Kidney (tissue), 13 donors: ENCODE measurements at regions not wholly inside any gene's neighbourhood (a gene's known extent, or its start where the extent isn't known, plus 50 kb on each side); places are given as distances from the start of the nearest gene placed in this dataset.

Experiments
- DNase-seq, 5 donors: peaks; one replicate each; pipeline ENCODE4 v3.0.0-alpha.2; 2013 to 2020
- FAIRE-seq: peaks from 2 replicates; lab custom pipeline; 2012; peaks lifted over from hg19 to GRCh38; lab: Jason Lieb, UNC
- H3K27ac ChIP-seq, 2 donors: one replicate each; pipeline ENCODE4 v1.7.0; 2013; ENCODE audit warnings: low read depth in 2 of 2, low read length in 2 of 2, inconsistent platforms in 1 of 2
- H3K27me3 ChIP-seq: one replicate; pipeline ENCODE4 v1.7.1; 2013; ENCODE audit warnings: low read length, inconsistent platforms; ENCODE audit not compliant: control insufficient read depth, insufficient read depth
- H3K36me3 ChIP-seq, 3 donors: one replicate each; pipeline versions ENCODE4 v1.7.0 to v1.7.1; 2013; ENCODE audit warnings: low read length in 3 of 3, control low read depth in 1 of 3, inconsistent platforms in 1 of 3; ENCODE audit not compliant: insufficient read depth in 3 of 3, control insufficient read depth in 2 of 3
- H3K4me1 ChIP-seq, 3 donors: one replicate each; pipeline versions ENCODE4 v1.7.0 to v1.7.1; 2013; ENCODE audit warnings: low read length in 3 of 3, inconsistent platforms in 1 of 3, low read depth in 1 of 3; ENCODE audit not compliant: control insufficient read depth in 2 of 3, insufficient read depth in 2 of 3
- H3K4me3 ChIP-seq, 3 donors: one replicate each; pipeline versions ENCODE4 v1.7.0 to v1.8.1; 2013; ENCODE audit warnings: low read length in 3 of 3, control low read depth in 1 of 3, inconsistent platforms in 1 of 3
- H3K9ac ChIP-seq, 3 donors: one replicate each; pipeline versions ENCODE4 v1.7.0 to v1.7.1; 2013; ENCODE audit warnings: low read length in 3 of 3, control low read depth in 1 of 3, inconsistent platforms in 1 of 3
- H3K9me3 ChIP-seq, 3 donors: one replicate each; pipeline versions ENCODE4 v1.7.0 to v1.7.1; 2013; ENCODE audit warnings: low read length in 3 of 3, control low read depth in 1 of 3, inconsistent platforms in 1 of 3; ENCODE audit not compliant: control insufficient read depth in 2 of 3, insufficient read depth in 1 of 3
- intact Hi-C: fragments of 100-400 bp; cut with DNase I; formaldehyde crosslinking; loops from one replicate; pipeline ENCODE4 v1.11.1; 2022
- TF ChIP-seq, protein P1 (sequence below): IDR thresholded peaks from 3 replicates; pipeline ENCODE4 v1.5.1; 2012; ENCODE audit warnings: mild to moderate bottlenecking, moderate library complexity, borderline replicate concordance; ENCODE audit not compliant: insufficient read depth; ENCODE audit errors: extremely low read depth
- donor health status: control.
- donor health status: control.
- donor health status: control.
- donor health status: control.
- donor health status: control.
- donor health status: DM: yes; HTN: yes; CAD: no.
- donor health status: Normal renal cell carcinoma (clear cell type).

- TF ChIP-seq, protein P1, sequence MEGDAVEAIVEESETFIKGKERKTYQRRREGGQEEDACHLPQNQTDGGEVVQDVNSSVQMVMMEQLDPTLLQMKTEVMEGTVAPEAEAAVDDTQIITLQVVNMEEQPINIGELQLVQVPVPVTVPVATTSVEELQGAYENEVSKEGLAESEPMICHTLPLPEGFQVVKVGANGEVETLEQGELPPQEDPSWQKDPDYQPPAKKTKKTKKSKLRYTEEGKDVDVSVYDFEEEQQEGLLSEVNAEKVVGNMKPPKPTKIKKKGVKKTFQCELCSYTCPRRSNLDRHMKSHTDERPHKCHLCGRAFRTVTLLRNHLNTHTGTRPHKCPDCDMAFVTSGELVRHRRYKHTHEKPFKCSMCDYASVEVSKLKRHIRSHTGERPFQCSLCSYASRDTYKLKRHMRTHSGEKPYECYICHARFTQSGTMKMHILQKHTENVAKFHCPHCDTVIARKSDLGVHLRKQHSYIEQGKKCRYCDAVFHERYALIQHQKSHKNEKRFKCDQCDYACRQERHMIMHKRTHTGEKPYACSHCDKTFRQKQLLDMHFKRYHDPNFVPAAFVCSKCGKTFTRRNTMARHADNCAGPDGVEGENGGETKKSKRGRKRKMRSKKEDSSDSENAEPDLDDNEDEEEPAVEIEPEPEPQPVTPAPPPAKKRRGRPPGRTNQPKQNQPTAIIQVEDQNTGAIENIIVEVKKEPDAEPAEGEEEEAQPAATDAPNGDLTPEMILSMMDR = no peak
- Histone ChIP-seq H3K36me3 (no peaks in the 10 kb centered on the region), H3K9me3 (no peaks in the 10 kb centered on the region), H3K27ac (no peak overlapping the region), H3K9ac (no peak overlapping the region), H3K27me3 (no peaks in the 10 kb centered on the region), H3K4me1 (no peaks in the 10 kb centered on the region), H3K4me3 (no peak overlapping the region)
- intact Hi-C loops = no loop called here
- DNase-seq (no peak), FAIRE-seq (no peak)
These were observed 360.9 kb downstream of the ARL6IP6 start for GRCh38 chr2:153079315-153079714.

GRCh38 chr2:153077311-153077710 is 358.9 kb downstream of the ARL6IP6 start:
- TF ChIP-seq, protein P1 = no peak

GRCh38 chr2:153074207-153074606 is 355.8 kb downstream of the ARL6IP6 start:
- H3K36me3 ChIP-seq = no peaks in the 10 kb centered on the region

More at GRCh38 chr2:153077311-153077710, 358.9 kb downstream of the ARL6IP6 start:
- no peaks in the 10 kb centered on the region for H3K9me3 ChIP-seq
- no peak overlapping the region for H3K4me3 ChIP-seq
- no peaks in the 10 kb centered on the region for H3K4me1 ChIP-seq
- no peak for FAIRE-seq
- no peak for DNase-seq
- no peak overlapping the region for H3K27ac ChIP-seq
- no peaks in the 10 kb centered on the region for H3K36me3 ChIP-seq
- H3K27me3 ChIP-seq = no peaks in the 10 kb centered on the region
- no peak overlapping the region for H3K9ac ChIP-seq
- intact Hi-C loops = no loop called here

GRCh38 chr2:153072813-153073212 is 354.4 kb downstream of the ARL6IP6 start:
- no peak for DNase-seq
- H3K27ac ChIP-seq = no peak overlapping the region
- no peaks in the 10 kb centered on the region for H3K4me1 ChIP-seq
- TF ChIP-seq, protein P1 = no peak
- no peak for FAIRE-seq
- H3K36me3 ChIP-seq = no peaks in the 10 kb centered on the region
- H3K9me3 ChIP-seq = no peaks in the 10 kb centered on the region
- H3K4me3 ChIP-seq = no peak overlapping the region
- no peak overlapping the region for H3K9ac ChIP-seq
- no peaks in the 10 kb centered on the region for H3K27me3 ChIP-seq
- intact Hi-C loops = no loop called here

More at GRCh38 chr2:153074207-153074606, 355.8 kb downstream of the ARL6IP6 start:
- no peak for DNase-seq
- intact Hi-C loops = no loop called here
- H3K27me3 ChIP-seq = no peaks in the 10 kb centered on the region
- FAIRE-seq = no peak
- H3K4me3 ChIP-seq = no peak overlapping the region
- no peaks in the 10 kb centered on the region for H3K4me1 ChIP-seq
- H3K9ac ChIP-seq = no peak overlapping the region
- no peak overlapping the region for H3K27ac ChIP-seq
- TF ChIP-seq, protein P1 = no peak
- no peaks in the 10 kb centered on the region for H3K9me3 ChIP-seq
